CD14-positive monocyte (primary cell): ENCODE measurements at regions not wholly inside any gene's neighbourhood (a gene's known extent, or its start where the extent isn't known, plus 50 kb on each side); places are given as distances from the start of the nearest gene placed in this dataset.

ENCODE experiments used
- DNase-seq, 3 donors: peaks; one replicate each; pipeline ENCODE4 v3.0.0-alpha.2; 2011 to 2022
- H2AFZ ChIP-seq: 2 replicates; pipeline ENCODE4 v1.6.0; 2012; ENCODE audit warnings: mild to moderate bottlenecking, low read depth, low read length, inconsistent platforms; ENCODE audit not compliant: insufficient read depth, poor library complexity, severe bottlenecking
- H3K27ac ChIP-seq, 2 donors: 1 replicate in 1 of 2; 2 replicates in 1 of 2; pipeline ENCODE4 v1.5.1; 2012 to 2013; ENCODE audit warnings: low read length in 2 of 2, control low read depth in 1 of 2, inconsistent platforms in 1 of 2, low read depth in 1 of 2, mild to moderate bottlenecking in 1 of 2
- H3K27me3 ChIP-seq, 2 donors: one replicate each; pipeline versions ENCODE4 v1.6.0 to v1.6.1; 2011 to 2013; ENCODE audit warnings: low read length in 2 of 2; ENCODE audit not compliant: control insufficient read depth in 2 of 2, insufficient read depth in 2 of 2
- H3K36me3 ChIP-seq, 2 donors: replicated peaks in 1 of 2; 1 replicate in 1 of 2; 2 replicates in 1 of 2; pipeline versions ENCODE4 v1.5.1 to v1.6.1; 2012 to 2013; ENCODE audit warnings: low read length in 2 of 2, control low read depth in 1 of 2, inconsistent platforms in 1 of 2, mild to moderate bottlenecking in 1 of 2; ENCODE audit not compliant: insufficient read depth in 2 of 2, control insufficient read depth in 1 of 2
- H3K4me1 ChIP-seq, 2 donors: 1 replicate in 1 of 2; 2 replicates in 1 of 2; pipeline versions ENCODE4 v1.5.1 to v1.6.1; 2012 to 2013; ENCODE audit warnings: low read length in 2 of 2, control low read depth in 1 of 2, inconsistent platforms in 1 of 2, mild to moderate bottlenecking in 1 of 2, moderate library complexity in 1 of 2; ENCODE audit not compliant: insufficient read depth in 2 of 2, control insufficient read depth in 1 of 2
- H3K4me2 ChIP-seq: replicated peaks from 2 replicates; pipeline ENCODE3; 2012; ENCODE audit warnings: low read length, moderate library complexity, mild to moderate bottlenecking; ENCODE audit not compliant: poor library complexity, severe bottlenecking; ENCODE audit errors: extremely low read depth
- H3K4me3 ChIP-seq, 3 experiments: fragments of 200-600 bp in 1 of 3; sonication (generic) in 1 of 3; replicated peaks in 1 of 3; 1 replicate in 2 of 3; 2 replicates in 1 of 3; pipeline ENCODE4 v1.5.1; 2011 to 2013; ENCODE audit warnings: low read length in 3 of 3, mild to moderate bottlenecking in 3 of 3, control low read depth in 2 of 3, low read depth in 2 of 3, inconsistent platforms in 1 of 3, moderate library complexity in 1 of 3
- H3K79me2 ChIP-seq: 2 replicates; pipeline ENCODE4 v1.6.0; 2012; ENCODE audit warnings: mild to moderate bottlenecking, control low read depth, inconsistent platforms, low read length, moderate library complexity; ENCODE audit not compliant: insufficient read depth
- H3K9ac ChIP-seq: 2 replicates; pipeline ENCODE4 v1.6.0; 2017; ENCODE audit warnings: low read length, mild to moderate bottlenecking; ENCODE audit not compliant: insufficient read depth, poor library complexity, severe bottlenecking
- H3K9me3 ChIP-seq, 2 donors: replicated peaks in 1 of 2; 1 replicate in 1 of 2; 2 replicates in 1 of 2; pipeline versions ENCODE4 v1.5.1 to v1.6.1; 2012 to 2013; ENCODE audit warnings: low read length in 2 of 2, control low read depth in 1 of 2; ENCODE audit not compliant: control insufficient read depth in 1 of 2, insufficient read depth in 1 of 2
- H4K20me1 ChIP-seq: 2 replicates; pipeline ENCODE4 v1.6.0; 2012; ENCODE audit warnings: mild to moderate bottlenecking, low read length, control low read depth, moderate library complexity; ENCODE audit not compliant: insufficient read depth
- H3K27ac Mint-ChIP-seq, 7 donors: one replicate each; pipeline ENCODE4 v1.8.0; 2020; ENCODE audit warnings: mild to moderate bottlenecking in 7 of 7, mixed read lengths in 7 of 7, moderate library complexity in 6 of 7, inconsistent platforms in 2 of 7
- H3K27me3 Mint-ChIP-seq, 3 donors: one replicate each; pipeline ENCODE4 v1.8.0; 2021 to 2022; ENCODE audit warnings: low read depth in 3 of 3, mild to moderate bottlenecking in 3 of 3, mixed read lengths in 3 of 3, moderate library complexity in 3 of 3, inconsistent platforms in 1 of 3
- H3K36me3 Mint-ChIP-seq, 2 donors: one replicate each; pipeline ENCODE4 v1.8.0; 2020; ENCODE audit warnings: mixed read lengths in 2 of 2, inconsistent platforms in 1 of 2, mild to moderate bottlenecking in 1 of 2
- H3K4me1 Mint-ChIP-seq: one replicate; pipeline ENCODE4 v1.8.0; 2020; ENCODE audit warnings: mild to moderate bottlenecking, mixed read lengths
- H3K4me3 Mint-ChIP-seq, 2 donors: one replicate each; pipeline ENCODE4 v1.8.0; 2020; ENCODE audit warnings: mild to moderate bottlenecking in 2 of 2, mixed read lengths in 2 of 2, moderate library complexity in 1 of 2
- H3K9me3 Mint-ChIP-seq, 7 donors: one replicate each; pipeline ENCODE4 v1.8.0; 2020 to 2022; ENCODE audit warnings: mixed read lengths in 7 of 7, mild to moderate bottlenecking in 6 of 7, moderate library complexity in 6 of 7, inconsistent platforms in 2 of 7
- WGBS: methylation state at CpG from one replicate; pipeline ENCODE4 v1.1.5; 2013; ENCODE audit warnings: missing lambda C conversion rate; ENCODE audit not compliant: insufficient coverage; 5-methylcytosine and 5-hydroxymethylcytosine counted together
- intact Hi-C, 2 donors: fragments of 100-400 bp; cut with micrococcal nuclease; formaldehyde crosslinking; loops; one replicate each; pipeline versions ENCODE4 v1.15.0 to v1.15.1; 2023
- TF ChIP-seq, protein P1 (sequence below): fragments of 200-600 bp; IDR thresholded peaks from one replicate; pipeline ENCODE4 v1.8.0; 2022; ENCODE audit warnings: antibody characterized with exemption, mild to moderate bottlenecking

DNA sequence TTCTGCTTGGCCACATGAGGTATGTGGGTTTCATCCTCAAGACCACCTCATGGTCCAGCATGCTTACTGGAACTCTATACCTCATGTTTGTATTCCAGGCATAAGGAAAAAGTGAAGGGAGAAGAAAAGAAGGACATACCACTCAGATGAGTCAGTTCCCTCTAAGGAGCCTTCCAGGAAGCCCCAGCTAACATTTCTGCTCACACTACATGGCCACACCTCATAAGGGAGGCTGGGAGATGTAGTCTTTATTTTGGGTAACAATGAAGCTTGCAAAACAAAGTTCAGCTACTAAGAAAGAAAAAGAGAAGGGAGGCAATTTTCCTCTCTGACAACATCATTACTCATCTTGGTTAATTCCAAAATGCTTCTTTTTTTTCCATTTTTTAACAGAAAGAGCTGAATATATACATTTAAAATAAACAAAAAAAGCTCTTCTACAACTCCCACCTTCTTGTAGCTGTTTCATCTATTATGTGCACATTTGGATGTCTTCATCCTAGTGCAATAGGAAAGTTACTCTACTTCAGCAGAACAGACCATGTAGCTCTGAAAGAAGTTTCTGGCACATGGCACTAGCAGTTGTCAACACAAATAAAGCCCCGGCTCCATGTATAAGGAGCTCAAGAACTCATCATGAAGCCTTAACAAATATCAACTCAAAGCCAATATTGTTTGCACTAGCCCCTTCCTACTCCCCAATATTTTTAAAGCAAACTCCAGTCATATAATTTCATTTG, 123.6 kb upstream of the CCDC112 start:
- Mint-ChIP-seq H3K4me1 (peaks cover 8% of the 10 kb centered on the region), H3K27ac (no peak overlapping the region), H3K9me3 (peaks cover 0 to 5% (median 0%) of the 10 kb centered on the region in 7 donors), H3K36me3 (no peaks in the 10 kb centered on the region), H3K27me3 (peaks cover 0 to 4% (median 2%) of the 10 kb centered on the region in 3 donors), H3K4me3 (no peak overlapping the region)
- H3K27me3 ChIP-seq: no peaks in the 10 kb centered on the region
- H3K36me3 ChIP-seq: no peaks in the 10 kb centered on the region
- no peak overlapping the region for H3K9ac ChIP-seq
- H3K4me3 ChIP-seq: no peak overlapping the region
- no peaks in the 10 kb centered on the region for H3K4me1 ChIP-seq
- WGBS: 100% methylated on average over 1 of the region's 1 CpG
- no peaks in the 10 kb centered on the region for H3K9me3 ChIP-seq
- H4K20me1 ChIP-seq: no peaks in the 10 kb centered on the region
- H3K79me2 ChIP-seq: no peaks in the 10 kb centered on the region
- intact Hi-C loops: no loop called here
- DNase-seq: peak; percentile 5 to 47 (median 9)
- H3K4me2 ChIP-seq: no peak overlapping the region
- no peak overlapping the region for H2AFZ ChIP-seq
- H3K27ac ChIP-seq: no peak overlapping the region
- TF ChIP-seq, protein P1, sequence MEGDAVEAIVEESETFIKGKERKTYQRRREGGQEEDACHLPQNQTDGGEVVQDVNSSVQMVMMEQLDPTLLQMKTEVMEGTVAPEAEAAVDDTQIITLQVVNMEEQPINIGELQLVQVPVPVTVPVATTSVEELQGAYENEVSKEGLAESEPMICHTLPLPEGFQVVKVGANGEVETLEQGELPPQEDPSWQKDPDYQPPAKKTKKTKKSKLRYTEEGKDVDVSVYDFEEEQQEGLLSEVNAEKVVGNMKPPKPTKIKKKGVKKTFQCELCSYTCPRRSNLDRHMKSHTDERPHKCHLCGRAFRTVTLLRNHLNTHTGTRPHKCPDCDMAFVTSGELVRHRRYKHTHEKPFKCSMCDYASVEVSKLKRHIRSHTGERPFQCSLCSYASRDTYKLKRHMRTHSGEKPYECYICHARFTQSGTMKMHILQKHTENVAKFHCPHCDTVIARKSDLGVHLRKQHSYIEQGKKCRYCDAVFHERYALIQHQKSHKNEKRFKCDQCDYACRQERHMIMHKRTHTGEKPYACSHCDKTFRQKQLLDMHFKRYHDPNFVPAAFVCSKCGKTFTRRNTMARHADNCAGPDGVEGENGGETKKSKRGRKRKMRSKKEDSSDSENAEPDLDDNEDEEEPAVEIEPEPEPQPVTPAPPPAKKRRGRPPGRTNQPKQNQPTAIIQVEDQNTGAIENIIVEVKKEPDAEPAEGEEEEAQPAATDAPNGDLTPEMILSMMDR: no peak

DNA sequence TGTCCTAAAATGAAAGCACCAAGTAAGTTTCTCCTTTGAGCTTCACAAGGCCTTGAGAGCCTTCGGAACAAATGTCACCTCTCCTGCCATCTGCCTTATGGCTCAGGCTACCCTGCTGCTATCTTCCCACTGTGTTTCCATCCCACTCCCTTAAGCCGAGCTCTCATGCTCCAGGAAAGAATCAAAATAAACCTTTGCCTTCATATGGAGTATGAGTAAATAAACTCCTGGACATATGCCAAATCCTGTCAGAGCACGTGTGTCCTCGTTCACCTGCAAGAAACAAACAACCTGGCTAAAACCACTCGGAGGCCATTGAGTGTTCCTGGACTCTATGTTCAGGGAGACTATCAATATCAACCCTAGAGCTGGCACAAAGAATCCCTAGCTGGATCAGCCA, 122.3 kb upstream of the CCDC112 start:
- Histone ChIP-seq H3K9me3 (no peaks in the 10 kb centered on the region), H3K79me2 (no peaks in the 10 kb centered on the region), H3K36me3 (no peaks in the 10 kb centered on the region), H3K4me2 (no peak overlapping the region), H4K20me1 (no peaks in the 10 kb centered on the region), H3K4me1 (no peaks in the 10 kb centered on the region), H3K27me3 (no peaks in the 10 kb centered on the region), H2AFZ (no peak overlapping the region), H3K27ac (no peak overlapping the region), H3K9ac (no peak overlapping the region), H3K4me3 (no peak overlapping the region)
- intact Hi-C loops: no loop called here
- WGBS: 97% methylated on average over 4 of the region's 5 CpGs
- H3K4me3 Mint-ChIP-seq: peak overlapping the region in 1 of 2 donors; percentile 23
- TF ChIP-seq, protein P1: no peak
- H3K4me1 Mint-ChIP-seq: peaks cover 8% of the 10 kb centered on the region
- peaks cover 0 to 6% (median 2%) of the 10 kb centered on the region in 3 donors for H3K27me3 Mint-ChIP-seq
- H3K27ac Mint-ChIP-seq: no peak overlapping the region
- DNase-seq: no peak
- H3K9me3 Mint-ChIP-seq: peaks cover 0 to 5% (median 0%) of the 10 kb centered on the region in 7 donors
- H3K36me3 Mint-ChIP-seq: no peaks in the 10 kb centered on the region
